ENCODE measurements at regions not wholly inside any gene's neighbourhood (a gene's known extent, or its start where the extent isn't known, plus 50 kb on each side); places are given as distances from the start of the nearest gene placed in this dataset.

GRCh38 chr1:87182611-87183010 lies 146.1 kb upstream of the LMO4 start:
- TF ChIP-seq, protein P1, sequence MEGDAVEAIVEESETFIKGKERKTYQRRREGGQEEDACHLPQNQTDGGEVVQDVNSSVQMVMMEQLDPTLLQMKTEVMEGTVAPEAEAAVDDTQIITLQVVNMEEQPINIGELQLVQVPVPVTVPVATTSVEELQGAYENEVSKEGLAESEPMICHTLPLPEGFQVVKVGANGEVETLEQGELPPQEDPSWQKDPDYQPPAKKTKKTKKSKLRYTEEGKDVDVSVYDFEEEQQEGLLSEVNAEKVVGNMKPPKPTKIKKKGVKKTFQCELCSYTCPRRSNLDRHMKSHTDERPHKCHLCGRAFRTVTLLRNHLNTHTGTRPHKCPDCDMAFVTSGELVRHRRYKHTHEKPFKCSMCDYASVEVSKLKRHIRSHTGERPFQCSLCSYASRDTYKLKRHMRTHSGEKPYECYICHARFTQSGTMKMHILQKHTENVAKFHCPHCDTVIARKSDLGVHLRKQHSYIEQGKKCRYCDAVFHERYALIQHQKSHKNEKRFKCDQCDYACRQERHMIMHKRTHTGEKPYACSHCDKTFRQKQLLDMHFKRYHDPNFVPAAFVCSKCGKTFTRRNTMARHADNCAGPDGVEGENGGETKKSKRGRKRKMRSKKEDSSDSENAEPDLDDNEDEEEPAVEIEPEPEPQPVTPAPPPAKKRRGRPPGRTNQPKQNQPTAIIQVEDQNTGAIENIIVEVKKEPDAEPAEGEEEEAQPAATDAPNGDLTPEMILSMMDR (IDR thresholded peaks at IDR 0.05; ENCODE audit: low read depth, low read length), result no peak

DNA sequence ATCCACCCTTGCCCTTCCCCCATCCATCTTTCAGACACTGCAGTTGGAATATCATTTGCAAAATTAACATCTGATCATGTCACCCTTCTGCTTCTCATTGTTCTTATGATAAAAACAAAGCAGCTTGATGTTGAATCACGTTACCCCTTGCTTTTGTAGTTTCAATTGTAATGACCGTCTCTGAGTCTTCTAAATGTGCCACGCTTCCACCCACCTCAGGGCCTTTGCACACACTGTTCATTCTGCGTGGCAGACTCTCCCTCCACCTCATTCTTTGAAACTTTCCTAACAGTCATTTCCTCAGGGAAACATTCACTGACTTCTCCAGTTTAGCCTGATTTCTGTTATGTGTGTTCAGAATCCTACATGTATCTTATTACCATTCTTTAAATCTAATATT lies 143.6 kb upstream of the LMO4 start:
- DNase-seq (ENCODE audit: extremely low read depth, low read depth), result no peak
- TF ChIP-seq, protein P1 (IDR thresholded peaks at IDR 0.05; ENCODE audit: low read depth, low read length), result no peak

More at GRCh38 chr1:87182611-87183010, 146.1 kb upstream of the LMO4 start:
- no peak for DNase-seq (ENCODE audit: extremely low read depth, low read depth)

GRCh38 chr1:87186346-87186745 lies 142.3 kb upstream of the LMO4 start:
- TF ChIP-seq, protein P1 (IDR thresholded peaks at IDR 0.05; ENCODE audit: low read depth, low read length), result no peak
- DNase-seq (ENCODE audit: extremely low read depth, low read depth), result no peak

DNA sequence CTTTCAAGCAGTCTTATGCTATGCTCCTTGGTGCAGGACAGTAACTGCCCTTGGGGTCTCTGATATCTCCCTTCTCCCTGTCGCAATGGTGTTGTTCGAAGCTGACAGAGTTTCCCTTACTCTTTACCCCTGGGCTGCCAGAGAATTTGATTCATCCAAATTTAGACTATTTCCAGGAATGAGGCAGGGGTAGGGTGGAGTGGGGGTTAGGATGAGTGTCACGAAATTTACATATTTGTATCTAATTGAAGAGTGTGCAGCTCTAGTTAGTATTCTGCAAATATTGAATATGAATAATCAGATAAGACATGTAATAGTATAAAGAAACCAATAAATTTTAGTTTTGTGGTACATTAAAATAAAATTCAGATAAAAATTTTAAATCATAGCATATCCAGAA lies 140.0 kb upstream of the LMO4 start:
- TF ChIP-seq, protein P1 (IDR thresholded peaks at IDR 0.05; ENCODE audit: low read depth, low read length), result no peak
- DNase-seq (ENCODE audit: extremely low read depth, low read depth), result no peak

DNA sequence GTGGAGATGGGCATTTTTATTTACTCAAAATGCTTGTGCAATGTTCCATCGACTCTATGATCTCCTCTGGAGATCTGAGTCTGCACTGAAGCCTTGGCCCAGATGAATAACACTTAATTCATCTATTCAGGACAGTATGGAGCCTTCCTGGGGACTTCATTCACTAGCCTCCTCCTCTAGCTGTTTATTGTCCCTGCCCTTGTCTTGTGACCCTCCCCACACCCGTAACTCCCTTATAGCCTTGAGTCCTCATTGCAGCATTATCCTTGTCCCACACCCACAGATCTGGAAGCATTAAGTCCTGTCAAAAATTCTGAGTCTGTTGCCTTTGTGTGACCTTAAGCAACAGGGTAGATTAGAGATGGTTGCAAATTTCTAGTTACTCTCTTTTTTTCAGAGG lies 138.3 kb upstream of the LMO4 start:
- TF ChIP-seq, protein P1 (IDR thresholded peaks at IDR 0.05; ENCODE audit: low read depth, low read length), result no peak
- DNase-seq (ENCODE audit: extremely low read depth, low read depth), result no peak

- TF ChIP-seq, protein P1 (IDR thresholded peaks at IDR 0.05; ENCODE audit: low read depth, low read length), result no peak
Observed at GRCh38 chr1:87191646-87192045, 137.0 kb upstream of the LMO4 start.

GRCh38 chr1:87194271-87194774 lies 134.4 kb upstream of the LMO4 start:
- no peak for DNase-seq (ENCODE audit: extremely low read depth, low read depth)
- TF ChIP-seq, protein P1 (IDR thresholded peaks at IDR 0.05; ENCODE audit: low read depth, low read length), result no peak

More at GRCh38 chr1:87191646-87192045, 137.0 kb upstream of the LMO4 start:
- DNase-seq (ENCODE audit: extremely low read depth, low read depth), result no peak
